ENCODE measurements at regions not wholly inside any gene's neighbourhood (a gene's known extent, or its start where the extent isn't known, plus 50 kb on each side); places are given as distances from the start of the nearest gene placed in this dataset.

GRCh38 chr12:115233891-115234543 lies 550.0 kb upstream of the TBX3 start:
- no peak for ATAC-seq (ENCODE audit: low read depth)
- CTCF ChIA-PET, result no interaction called here
- H3K4me3 Mint-ChIP-seq, result no peak overlapping the region
- POLR2A ChIA-PET, result no interaction called here
- H3K36me3 Mint-ChIP-seq (ENCODE audit: low read depth), result no peaks in the 10 kb centered on the region
- TF ChIP-seq CTCF (IDR thresholded peaks at IDR 0.05), result no peak
- H3K9me3 Mint-ChIP-seq, result no peaks in the 10 kb centered on the region
- H3K4me1 Mint-ChIP-seq, result no peaks in the 10 kb centered on the region
- no peak for DNase-seq
- H3K27ac Mint-ChIP-seq, result no peak overlapping the region
- intact Hi-C loops (cut with micrococcal nuclease), result no loop called here
- no peaks in the 10 kb centered on the region for H3K27me3 Mint-ChIP-seq

GRCh38 chr12:115232455-115233156 lies 548.6 kb upstream of the TBX3 start:
- H3K4me1 Mint-ChIP-seq, result no peaks in the 10 kb centered on the region
- ChIA-PET POLR2A (no interaction called here), CTCF (no interaction called here)
- H3K36me3 Mint-ChIP-seq (ENCODE audit: low read depth), result no peaks in the 10 kb centered on the region
- no peaks in the 10 kb centered on the region for H3K27me3 Mint-ChIP-seq
- DNase-seq (no peak), ATAC-seq (ENCODE audit: low read depth) (no peak)
- H3K27ac Mint-ChIP-seq, result no peak overlapping the region
- intact Hi-C loops (cut with micrococcal nuclease), result no loop called here
- no peak for TF ChIP-seq CTCF (IDR thresholded peaks at IDR 0.05)
- H3K4me3 Mint-ChIP-seq, result no peak overlapping the region
- no peaks in the 10 kb centered on the region for H3K9me3 Mint-ChIP-seq

GRCh38 chr12:115230606-115231005 lies 546.6 kb upstream of the TBX3 start:
- CTCF ChIA-PET, result no interaction called here
- no peak overlapping the region for H3K4me3 Mint-ChIP-seq
- H3K36me3 Mint-ChIP-seq (ENCODE audit: low read depth), result no peaks in the 10 kb centered on the region
- no peaks in the 10 kb centered on the region for H3K27me3 Mint-ChIP-seq
- ATAC-seq (ENCODE audit: low read depth) (no peak), DNase-seq (no peak)
- intact Hi-C loops (cut with micrococcal nuclease), result no loop called here
- TF ChIP-seq CTCF (IDR thresholded peaks at IDR 0.05), result no peak
- no peak overlapping the region for H3K27ac Mint-ChIP-seq
- no peaks in the 10 kb centered on the region for H3K9me3 Mint-ChIP-seq
- POLR2A ChIA-PET, result no interaction called here
- no peaks in the 10 kb centered on the region for H3K4me1 Mint-ChIP-seq

- CTCF ChIA-PET, result no interaction called here
- Mint-ChIP-seq H3K4me1 (no peaks in the 10 kb centered on the region), H3K9me3 (no peaks in the 10 kb centered on the region), H3K4me3 (no peak overlapping the region), H3K27me3 (no peaks in the 10 kb centered on the region), H3K36me3 (ENCODE audit: low read depth) (no peaks in the 10 kb centered on the region), H3K27ac (no peak overlapping the region)
- intact Hi-C loops (cut with micrococcal nuclease), result no loop called here
- POLR2A ChIA-PET, result no interaction called here
- DNase-seq, result no peak
- ATAC-seq (ENCODE audit: low read depth), result no peak
- no peak for TF ChIP-seq CTCF (IDR thresholded peaks at IDR 0.05)
Observed at GRCh38 chr12:115229517-115229916, 545.5 kb upstream of the TBX3 start.

GRCh38 chr12:115228434-115228833 lies 544.5 kb upstream of the TBX3 start:
- H3K27ac Mint-ChIP-seq, result no peak overlapping the region
- no peaks in the 10 kb centered on the region for H3K9me3 Mint-ChIP-seq
- no peaks in the 10 kb centered on the region for H3K4me1 Mint-ChIP-seq
- POLR2A ChIA-PET, result no interaction called here
- CTCF ChIA-PET, result no interaction called here
- no peak for TF ChIP-seq CTCF (IDR thresholded peaks at IDR 0.05)
- H3K4me3 Mint-ChIP-seq, result no peak overlapping the region
- no peaks in the 10 kb centered on the region for H3K27me3 Mint-ChIP-seq
- intact Hi-C loops (cut with micrococcal nuclease), result no loop called here
- DNase-seq (no peak), ATAC-seq (ENCODE audit: low read depth) (no peak)
- no peaks in the 10 kb centered on the region for H3K36me3 Mint-ChIP-seq (ENCODE audit: low read depth)

All from activated B cell treated with CpG ODN at 0.5 μM for 24 hours (primary cell).